B cell (primary cell): ENCODE measurements at regions not wholly inside any gene's neighbourhood (a gene's known extent, or its start where the extent isn't known, plus 50 kb on each side); places are given as distances from the start of the nearest gene placed in this dataset.

Experiments
- ATAC-seq: fragments of 200-7000 bp; cut with Tn5 transposase; one replicate; pipeline ENCODE4 v1.10.0; 2021; ENCODE audit warnings: low read depth, mild to moderate bottlenecking, moderate number of reproducible peaks, moderate library complexity
- CTCF ChIA-PET: fragments of 350-600 bp; sonication (Branson Sonifier 250); formaldehyde crosslinking; loops from one replicate; lab custom pipeline; 2021; ENCODE audit warnings: antibody characterized with exemption, inconsistent platforms; lab: Charles Lee
- POLR2A ChIA-PET: fragments of 350-600 bp; sonication (Branson Sonifier 250); formaldehyde crosslinking; loops from one replicate; lab custom pipeline; 2021; ENCODE audit warnings: antibody characterized with exemption; lab: Charles Lee
- DNase-seq: peaks from one replicate; pipeline ENCODE4 v3.0.0; 2013
- H2AFZ ChIP-seq: 2 replicates; pipeline ENCODE4 v1.6.1; 2012; ENCODE audit warnings: mild to moderate bottlenecking, low read depth, low read length; ENCODE audit not compliant: insufficient read depth, poor library complexity, severe bottlenecking
- H3K27ac ChIP-seq, 2 donors: 1 replicate in 1 of 2; 2 replicates in 1 of 2; pipeline ENCODE4 v1.5.1; 2012 to 2013; ENCODE audit warnings: low read length in 2 of 2, mild to moderate bottlenecking in 2 of 2, moderate library complexity in 1 of 2
- H3K27me3 ChIP-seq, 4 experiments: fragments of 200-600 bp in 1 of 4; sonication (generic) in 1 of 4; replicated peaks in 1 of 4; 1 replicate in 2 of 4; 2 replicates in 2 of 4; pipeline versions ENCODE4 v1.6.1 to v1.7.0; 2013 to 2016; ENCODE audit warnings: low read length in 3 of 4, mild to moderate bottlenecking in 2 of 4, mixed read lengths in 1 of 4, moderate library complexity in 1 of 4; ENCODE audit not compliant: insufficient read depth in 4 of 4, control insufficient read depth in 3 of 4; ENCODE audit errors: control extremely low read depth in 1 of 4
- H3K36me3 ChIP-seq, 2 experiments: replicated peaks in 1 of 2; 1 replicate in 1 of 2; 2 replicates in 1 of 2; pipeline versions ENCODE4 v1.6.1 to v1.7.1; 2013; ENCODE audit warnings: low read length in 1 of 2; ENCODE audit not compliant: insufficient read depth in 2 of 2, control insufficient read depth in 1 of 2; ENCODE audit errors: control extremely low read depth in 1 of 2, extremely low read depth in 1 of 2
- H3K4me1 ChIP-seq, 2 donors: fragments of 200-600 bp in 1 of 2; sonication (generic) in 1 of 2; 1 replicate in 1 of 2; 2 replicates in 1 of 2; pipeline versions ENCODE4 v1.5.1 to v1.6.1; 2013 to 2017; ENCODE audit warnings: low read length in 2 of 2; ENCODE audit not compliant: control insufficient read depth in 2 of 2, insufficient read depth in 2 of 2
- H3K4me2 ChIP-seq: replicated peaks from 2 replicates; pipeline ENCODE3; 2012; ENCODE audit warnings: mild to moderate bottlenecking, low read depth, low read length; ENCODE audit not compliant: poor library complexity, severe bottlenecking
- H3K4me3 ChIP-seq, 5 experiments: fragments of 200-600 bp in 1 of 5; sonication (generic) in 1 of 5; 1 replicate in 3 of 5; 2 replicates in 2 of 5; pipeline versions ENCODE4 v1.5.1 to v1.7.0; 2011 to 2016; ENCODE audit warnings: low read length in 4 of 5, mild to moderate bottlenecking in 4 of 5, low read depth in 2 of 5, control low read depth in 1 of 5, moderate library complexity in 1 of 5; ENCODE audit not compliant: insufficient read depth in 1 of 5; ENCODE audit errors: control extremely low read depth in 1 of 5, extremely low read depth in 1 of 5
- H3K79me2 ChIP-seq: fragments of 200-600 bp; sonication (generic); one replicate; pipeline ENCODE4 v1.6.0; 2016; ENCODE audit warnings: low read length; ENCODE audit not compliant: control insufficient read depth, insufficient read depth
- H3K9ac ChIP-seq: fragments of 200-600 bp; sonication (generic); 2 replicates; pipeline ENCODE4 v1.6.1; 2017; ENCODE audit warnings: mild to moderate bottlenecking, low read length, moderate library complexity
- H3K9me3 ChIP-seq, 3 donors: one replicate each; pipeline versions ENCODE4 v1.6.1 to v1.7.1; 2013; ENCODE audit warnings: low read length in 2 of 3; ENCODE audit not compliant: control insufficient read depth in 2 of 3, insufficient read depth in 1 of 3; ENCODE audit errors: control extremely low read depth in 1 of 3
- H4K20me1 ChIP-seq: 2 replicates; pipeline ENCODE4 v1.6.0; 2012; ENCODE audit warnings: mild to moderate bottlenecking, low read length; ENCODE audit not compliant: insufficient read depth, control insufficient read depth, poor library complexity, severe bottlenecking
- H3K27ac Mint-ChIP-seq: one replicate; pipeline ENCODE4 v1.8.0; 2021; ENCODE audit warnings: mixed read lengths
- H3K27me3 Mint-ChIP-seq: one replicate; pipeline ENCODE4 v1.8.0; 2021; ENCODE audit warnings: mixed read lengths
- H3K4me1 Mint-ChIP-seq: one replicate; pipeline ENCODE4 v1.8.0; 2021; ENCODE audit warnings: mixed read lengths
- H3K4me3 Mint-ChIP-seq: one replicate; pipeline ENCODE4 v1.8.0; 2021; ENCODE audit warnings: mixed read lengths
- H3K9me3 Mint-ChIP-seq: one replicate; pipeline ENCODE4 v1.8.0; 2022; ENCODE audit warnings: mixed read lengths; ENCODE audit not compliant: insufficient read depth
- EZH2 ChIP-seq: IDR thresholded peaks from 2 replicates; pipeline ENCODE4 v1.6.1; 2012; ENCODE audit warnings: borderline replicate concordance, low read depth, mild to moderate bottlenecking, moderate library complexity, low read length; ENCODE audit not compliant: insufficient read depth, poor library complexity, severe bottlenecking
- WGBS: methylation state at CpG from one replicate; pipeline ENCODE4 v1.1.5; 2013; ENCODE audit warnings: missing lambda C conversion rate; ENCODE audit not compliant: insufficient coverage; 5-methylcytosine and 5-hydroxymethylcytosine counted together
- intact Hi-C: fragments of 100-400 bp; cut with micrococcal nuclease; formaldehyde crosslinking; loops from one replicate; pipeline ENCODE4 v1.10.0; 2022
- TF ChIP-seq, protein P1 (sequence below): fragments of 200-600 bp; IDR thresholded peaks from one replicate; pipeline ENCODE4 v1.8.0; 2022; ENCODE audit warnings: antibody characterized with exemption, mild to moderate bottlenecking

- no CpG with 5 or more reads among the region's 5 CpGs for WGBS
- CTCF ChIA-PET: interaction anchor here (0.6 kb wide), 1 partner anchor 971 kb away, joined by 3 read pairs; no protein-coding TSS in a partner anchor
Measured at GRCh38 chr13:39804332-39805210, 149.1 kb downstream of the COG6 start.

GRCh38 chr13:39809466-39809865, 154.0 kb downstream of the COG6 start:
- Histone ChIP-seq H3K4me3 (no peak overlapping the region), H3K9me3 (peaks cover 0 to 9% (median 0%) of the 10 kb centered on the region in 3 donors), H3K4me1 (no peaks in the 10 kb centered on the region), H4K20me1 (no peaks in the 10 kb centered on the region), H3K36me3 (no peaks in the 10 kb centered on the region), H3K27ac (no peak overlapping the region), H2AFZ (no peak overlapping the region), H3K4me2 (no peak overlapping the region), H3K79me2 (no peaks in the 10 kb centered on the region), H3K9ac (no peak overlapping the region), H3K27me3 (no peaks in the 10 kb centered on the region)
- CTCF ChIA-PET: no interaction called here
- peaks cover 9% of the 10 kb centered on the region for H3K27me3 Mint-ChIP-seq
- DNase-seq (no peak), ATAC-seq (no peak)
- H3K4me1 Mint-ChIP-seq: no peaks in the 10 kb centered on the region
- intact Hi-C loops: no loop called here
- H3K4me3 Mint-ChIP-seq: no peak overlapping the region
- no peak overlapping the region for H3K27ac Mint-ChIP-seq
- POLR2A ChIA-PET: no interaction called here
- 100% methylated on average over 1 of the region's 1 CpG for WGBS
- H3K9me3 Mint-ChIP-seq: peaks cover 3% of the 10 kb centered on the region
- TF ChIP-seq EZH2: no peak

More at GRCh38 chr13:39804332-39805210, 149.1 kb downstream of the COG6 start:
- no peak overlapping the region for H3K4me2 ChIP-seq
- no peaks in the 10 kb centered on the region for H3K4me1 Mint-ChIP-seq
- H3K27me3 ChIP-seq: no peaks in the 10 kb centered on the region
- TF ChIP-seq, protein P1, sequence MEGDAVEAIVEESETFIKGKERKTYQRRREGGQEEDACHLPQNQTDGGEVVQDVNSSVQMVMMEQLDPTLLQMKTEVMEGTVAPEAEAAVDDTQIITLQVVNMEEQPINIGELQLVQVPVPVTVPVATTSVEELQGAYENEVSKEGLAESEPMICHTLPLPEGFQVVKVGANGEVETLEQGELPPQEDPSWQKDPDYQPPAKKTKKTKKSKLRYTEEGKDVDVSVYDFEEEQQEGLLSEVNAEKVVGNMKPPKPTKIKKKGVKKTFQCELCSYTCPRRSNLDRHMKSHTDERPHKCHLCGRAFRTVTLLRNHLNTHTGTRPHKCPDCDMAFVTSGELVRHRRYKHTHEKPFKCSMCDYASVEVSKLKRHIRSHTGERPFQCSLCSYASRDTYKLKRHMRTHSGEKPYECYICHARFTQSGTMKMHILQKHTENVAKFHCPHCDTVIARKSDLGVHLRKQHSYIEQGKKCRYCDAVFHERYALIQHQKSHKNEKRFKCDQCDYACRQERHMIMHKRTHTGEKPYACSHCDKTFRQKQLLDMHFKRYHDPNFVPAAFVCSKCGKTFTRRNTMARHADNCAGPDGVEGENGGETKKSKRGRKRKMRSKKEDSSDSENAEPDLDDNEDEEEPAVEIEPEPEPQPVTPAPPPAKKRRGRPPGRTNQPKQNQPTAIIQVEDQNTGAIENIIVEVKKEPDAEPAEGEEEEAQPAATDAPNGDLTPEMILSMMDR: no peak
- TF ChIP-seq EZH2: no peak
- no peak overlapping the region for H2AFZ ChIP-seq
- no peaks in the 10 kb centered on the region for H4K20me1 ChIP-seq
- no peaks in the 10 kb centered on the region for H3K79me2 ChIP-seq
- H3K27me3 Mint-ChIP-seq: peaks cover 4% of the 10 kb centered on the region
- H3K9ac ChIP-seq: no peak overlapping the region
- no peak overlapping the region for H3K27ac Mint-ChIP-seq
- H3K4me3 ChIP-seq: no peak overlapping the region
- peaks cover 4 to 5% (median 4%) of the 10 kb centered on the region in 3 donors for H3K9me3 ChIP-seq
- no peaks in the 10 kb centered on the region for H3K4me1 ChIP-seq
- DNase-seq (no peak), ATAC-seq (no peak)
- H3K27ac ChIP-seq: no peak overlapping the region
- H3K4me3 Mint-ChIP-seq: no peak overlapping the region
- intact Hi-C loops: no loop called here
- H3K36me3 ChIP-seq: no peaks in the 10 kb centered on the region
- POLR2A ChIA-PET: no interaction called here
- H3K9me3 Mint-ChIP-seq: peaks cover under 1% of the 10 kb centered on the region
